Upper lobe of left lung (tissue), 6 donors: ENCODE measurements at regions not wholly inside any gene's neighbourhood (a gene's known extent, or its start where the extent isn't known, plus 50 kb on each side); places are given as distances from the start of the nearest gene placed in this dataset.
"Not testable (repeated sequence)": the region's sequence is repeated elsewhere in the genome, so short reads cannot be mapped to it uniquely, and the experiment has no call there.

Experiments used
- ATAC-seq, 2 donors: fragments of 200-7000 bp; cut with Tn5 transposase; one replicate each; pipeline ENCODE4 v1.9.1; 2022; ENCODE audit warnings: mild to moderate bottlenecking in 2 of 2, moderate library complexity in 2 of 2; ENCODE audit not compliant: low FRiP score in 2 of 2
- DNase-seq, 2 donors: peaks; one replicate each; pipeline ENCODE4 v3.0.0-alpha.2; 2019 to 2020
- H3K27ac ChIP-seq, 4 donors: fragments of 200-600 bp; sonication (generic); one replicate each; pipeline ENCODE4 v1.5.1; 2016 to 2019
- H3K27me3 ChIP-seq, 4 donors: fragments of 200-600 bp; sonication (generic); one replicate each; pipeline ENCODE4 v1.5.1; 2017 to 2019
- H3K36me3 ChIP-seq, 4 donors: fragments of 200-600 bp; sonication (generic); one replicate each; pipeline ENCODE4 v1.5.1; 2016 to 2019
- H3K4me1 ChIP-seq, 4 donors: fragments of 200-600 bp; sonication (generic); one replicate each; pipeline ENCODE4 v1.5.1; 2018 to 2019
- H3K4me3 ChIP-seq, 4 donors: fragments of 200-600 bp; sonication (generic); one replicate each; pipeline ENCODE4 v1.5.1; 2017 to 2019; ENCODE audit warnings: mild to moderate bottlenecking in 2 of 4, moderate library complexity in 1 of 4
- H3K9me3 ChIP-seq, 4 donors: fragments of 200-600 bp; sonication (generic); one replicate each; pipeline ENCODE4 v1.5.1; 2018 to 2019
- WGBS, 2 donors: methylation state at CpG; one replicate each; pipeline ENCODE4 v1.1.5; 2017 to 2018; 5-methylcytosine and 5-hydroxymethylcytosine counted together
- donor health status: DM: no; HTN: no; CAD: no; lungs with moderate emphysema.
- donor health status: DM: no; HTN: yes; CAD: no; lungs with severe emphysema.

DNA sequence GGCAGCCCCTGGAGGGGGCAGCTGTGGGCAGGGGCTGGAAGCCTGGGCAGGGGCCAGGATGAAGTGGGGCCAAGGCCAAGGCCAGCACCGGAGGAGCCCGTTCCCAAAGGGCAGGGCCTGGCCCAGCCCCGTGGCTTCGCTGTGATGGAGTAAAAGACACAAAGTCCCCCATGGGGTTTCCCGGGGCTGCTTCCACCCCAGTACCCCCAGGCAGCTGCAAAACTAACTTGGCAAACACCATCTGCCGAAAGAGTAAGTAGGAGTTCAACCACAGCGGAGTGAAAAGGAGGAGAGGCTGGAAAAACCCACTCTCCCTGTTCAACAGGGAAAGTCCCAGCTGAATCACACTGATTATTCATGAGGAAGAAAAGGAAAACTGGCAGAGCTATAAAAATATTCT lies 5444.5 kb upstream of the TPTE start:
- not testable (repeated sequence) for H3K9me3 ChIP-seq, H3K36me3 ChIP-seq, H3K27me3 ChIP-seq, H3K4me3 ChIP-seq, DNase-seq, H3K4me1 ChIP-seq, H3K27ac ChIP-seq, ATAC-seq
- no CpG with 5 or more reads among the region's 7 CpGs for WGBS, 2 donors

GRCh38 chr21:5079361-5079760 lies 5442.0 kb upstream of the TPTE start:
- not testable (repeated sequence) for DNase-seq, H3K27ac ChIP-seq, H3K36me3 ChIP-seq, H3K9me3 ChIP-seq, H3K27me3 ChIP-seq, H3K4me3 ChIP-seq, ATAC-seq, H3K4me1 ChIP-seq
- WGBS, 2 donors: no CpG with 5 or more reads among the region's 8 CpGs

DNA sequence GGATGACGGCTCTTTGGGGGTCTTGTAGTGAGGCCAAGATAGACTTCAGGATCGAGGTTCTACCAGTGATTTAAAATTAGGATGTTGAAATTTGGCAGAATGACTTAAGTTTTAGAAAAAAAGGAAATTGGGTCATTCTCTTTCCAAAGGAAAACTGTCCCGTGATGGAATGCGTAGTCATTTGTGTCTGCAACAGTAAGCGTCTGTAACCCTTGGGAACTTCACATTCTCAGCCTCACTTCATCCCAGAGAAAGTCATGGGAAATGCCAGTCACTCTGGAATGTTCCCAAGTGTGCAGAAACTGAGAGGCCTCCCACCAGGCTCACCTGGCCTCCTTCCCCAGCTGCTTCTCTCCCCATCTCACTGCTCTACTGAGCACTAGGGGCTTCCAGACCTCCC lies 5441.4 kb upstream of the TPTE start:
- peak in 1 of 2 donors; percentile 72 for ATAC-seq
- not testable (repeated sequence) for H3K36me3 ChIP-seq, H3K27ac ChIP-seq, H3K27me3 ChIP-seq, H3K9me3 ChIP-seq, DNase-seq, H3K4me1 ChIP-seq, H3K4me3 ChIP-seq
- no CpG with 5 or more reads among the region's 5 CpGs for WGBS, 2 donors

GRCh38 chr21:5084246-5084645 lies 5437.1 kb upstream of the TPTE start:
- ATAC-seq, H3K36me3 ChIP-seq, DNase-seq, H3K27me3 ChIP-seq, H3K27ac ChIP-seq, H3K4me3 ChIP-seq, H3K9me3 ChIP-seq, H3K4me1 ChIP-seq: not testable (repeated sequence)
- 77 to 96% methylated on average over 4 of the region's 8 CpGs for WGBS, 2 donors

DNA sequence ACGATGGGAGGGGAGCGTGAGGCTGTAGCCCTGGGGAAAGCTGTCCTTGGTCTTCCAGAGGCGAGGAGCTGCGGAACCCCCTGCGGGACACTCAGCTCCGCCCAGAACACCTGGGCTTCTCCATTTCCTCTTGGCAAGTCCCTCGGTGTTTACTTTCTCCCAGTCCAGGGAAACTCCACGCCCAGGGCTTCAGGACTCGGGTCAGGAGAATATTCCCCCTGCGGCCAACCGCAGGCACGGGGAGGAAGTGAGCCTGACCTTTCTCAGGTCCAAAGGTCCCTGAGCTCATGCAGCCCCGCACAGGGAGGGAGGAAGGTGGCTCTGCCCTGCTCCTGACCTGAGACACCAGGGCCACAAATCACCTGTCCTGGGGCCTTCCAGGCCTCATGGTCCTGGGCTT lies 5435.9 kb upstream of the TPTE start:
- H3K27ac ChIP-seq, H3K4me3 ChIP-seq, DNase-seq, H3K27me3 ChIP-seq, H3K36me3 ChIP-seq, ATAC-seq, H3K4me1 ChIP-seq, H3K9me3 ChIP-seq: not testable (repeated sequence)
- no CpG with 5 or more reads among the region's 13 CpGs for WGBS, 2 donors

DNA sequence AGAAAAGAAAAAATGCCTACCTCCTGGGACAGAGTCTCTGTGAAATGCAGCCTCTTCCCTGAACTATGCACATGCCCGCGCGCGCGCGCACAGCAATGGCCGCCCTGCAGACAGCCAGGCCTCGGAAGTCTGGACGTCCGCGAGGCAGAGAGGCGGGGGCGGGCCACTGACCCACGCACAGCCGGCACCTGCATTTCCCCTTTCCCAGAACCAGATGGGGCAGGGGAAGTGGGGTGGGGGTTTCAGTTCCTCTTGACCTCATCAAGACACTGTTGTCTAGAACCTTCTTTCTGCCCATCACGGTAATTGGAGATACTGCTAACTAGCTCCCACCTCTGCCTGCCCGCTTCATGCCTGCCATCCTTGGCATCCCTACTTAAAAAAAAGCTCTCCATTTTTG lies 5435.0 kb upstream of the TPTE start:
- H3K27ac ChIP-seq, H3K27me3 ChIP-seq, H3K4me3 ChIP-seq, H3K36me3 ChIP-seq, H3K9me3 ChIP-seq, H3K4me1 ChIP-seq: not testable (repeated sequence)
- ATAC-seq: peak; percentile 59 to 72
- DNase-seq: peak; percentile 39 to 91
- WGBS, 2 donors: no CpG with 5 or more reads among the region's 17 CpGs

DNA sequence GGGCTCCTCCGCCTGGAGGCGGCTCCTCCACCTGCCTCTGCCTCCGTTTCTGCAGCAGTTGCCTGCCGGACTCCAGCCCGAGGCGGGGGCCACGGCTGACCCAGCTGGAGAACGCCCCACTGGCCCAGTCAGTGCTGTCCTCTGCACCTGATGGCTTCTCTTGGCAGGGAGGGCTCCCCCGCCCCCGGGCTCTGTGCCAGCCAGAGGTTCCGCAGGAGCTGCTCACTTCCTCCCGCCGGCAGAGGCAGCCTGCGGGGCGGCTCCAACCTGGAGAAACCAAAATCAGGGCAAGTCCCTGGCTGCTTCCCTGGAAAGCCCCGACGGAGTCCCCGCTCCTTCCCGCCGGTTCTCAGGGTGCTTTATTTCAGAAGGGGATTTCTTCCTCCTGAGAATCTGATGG lies 5432.6 kb upstream of the TPTE start:
- H3K4me3 ChIP-seq, DNase-seq, H3K27ac ChIP-seq, H3K36me3 ChIP-seq, H3K9me3 ChIP-seq, H3K27me3 ChIP-seq, H3K4me1 ChIP-seq: not testable (repeated sequence)
- no CpG with 5 or more reads among the region's 20 CpGs for WGBS, 2 donors
- peak; percentile 57 to 65 for ATAC-seq

DNA sequence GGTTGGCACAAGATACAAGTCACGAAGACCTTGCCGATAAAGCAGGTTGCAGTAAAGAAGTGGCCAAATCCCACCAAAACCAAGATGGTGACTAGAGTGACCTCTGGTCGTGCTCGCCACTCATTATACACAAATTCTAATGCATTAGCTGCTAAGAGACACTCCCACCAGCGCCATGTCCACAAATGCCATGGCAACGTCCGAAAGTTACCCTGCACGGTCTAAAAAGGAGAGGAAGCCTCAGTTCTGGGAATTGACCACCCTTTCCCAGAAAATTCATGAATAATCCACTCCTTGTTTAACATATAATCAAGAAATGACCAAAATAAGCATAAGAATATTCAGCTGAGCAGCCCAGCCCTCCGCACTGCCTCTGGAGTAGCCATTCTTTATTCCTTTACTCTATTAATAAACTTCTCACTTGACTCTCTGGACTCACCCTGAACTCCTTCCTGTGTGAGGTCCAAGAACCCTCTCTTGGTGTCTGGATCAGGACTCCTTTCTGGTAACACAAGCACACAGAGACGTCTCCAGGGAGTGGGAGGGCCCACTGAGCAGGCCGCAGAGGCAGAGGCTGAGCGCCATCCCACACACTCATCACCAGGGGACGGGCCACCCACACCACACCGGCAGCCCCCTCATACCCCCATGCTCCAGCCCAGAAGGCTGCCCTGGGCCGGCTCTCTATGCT lies 5431.8 kb upstream of the TPTE start:
- H3K27ac ChIP-seq: not testable (repeated sequence)
- ATAC-seq: peak in 1 of 2 donors; percentile 67

DNA sequence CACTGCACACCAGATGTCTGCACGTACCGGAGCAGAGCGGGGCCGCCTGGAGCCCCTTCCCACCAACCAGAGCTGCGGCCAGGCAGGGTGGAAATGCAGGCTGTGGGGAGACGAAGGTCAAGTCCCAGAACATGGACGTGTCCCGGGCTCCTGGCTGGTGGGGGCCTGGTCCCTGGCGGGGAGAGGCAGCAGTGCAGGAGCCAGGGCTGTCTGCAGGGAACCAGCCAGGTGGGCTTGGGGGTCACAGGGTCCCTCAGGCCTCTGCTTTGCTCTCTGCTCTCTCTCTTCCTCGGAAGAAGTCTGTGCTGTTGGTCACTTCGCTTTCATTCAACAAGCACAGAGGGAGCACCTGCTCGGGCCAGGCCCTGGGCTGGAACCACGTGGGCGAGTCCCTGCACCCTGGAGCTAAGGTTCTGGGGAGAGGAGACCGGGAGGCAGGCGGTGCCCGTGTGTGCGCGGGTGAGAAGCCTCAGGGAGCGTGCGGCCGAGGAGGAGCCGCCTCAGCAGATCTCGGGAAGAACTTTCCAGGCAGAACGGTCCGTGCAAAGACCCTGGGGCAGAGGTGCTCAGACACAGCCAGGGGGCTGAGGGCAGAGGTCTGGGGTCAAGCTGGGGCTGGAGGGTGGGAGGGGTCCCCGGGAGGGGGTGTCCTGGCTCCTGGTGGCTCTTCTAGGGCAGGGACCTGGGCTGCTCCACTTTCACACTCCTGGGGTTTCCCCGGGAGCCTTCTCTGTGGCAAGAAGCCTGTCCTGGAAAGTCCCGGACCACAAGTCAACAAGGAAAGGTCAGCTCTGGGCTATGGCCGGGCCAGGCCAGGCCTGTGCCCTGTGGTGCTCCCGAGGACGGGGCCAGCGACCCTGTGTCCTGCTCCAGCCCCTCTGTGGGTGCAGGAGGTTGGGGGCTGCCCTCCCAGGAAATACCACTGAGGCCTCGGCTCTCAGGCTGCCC lies 5431.0 kb upstream of the TPTE start:
- not testable (repeated sequence) for H3K9me3 ChIP-seq, H3K27me3 ChIP-seq, H3K36me3 ChIP-seq, H3K27ac ChIP-seq, H3K4me1 ChIP-seq, H3K4me3 ChIP-seq
- DNase-seq: peak in 1 of 2 donors; percentile 71
- ATAC-seq: peak in 1 of 2 donors; percentile 49
- WGBS, 2 donors: 91 to 93% methylated on average over 12 of the region's 34 CpGs

More for the DNA sequence above, 5431.8 kb upstream of the TPTE start:
- not testable (repeated sequence) for H3K9me3 ChIP-seq, H3K36me3 ChIP-seq, H3K4me1 ChIP-seq, H3K27me3 ChIP-seq, H3K4me3 ChIP-seq
- DNase-seq: peak in 1 of 2 donors; percentile 16
- no CpG with 5 or more reads among the region's 15 CpGs for WGBS, 2 donors

- not testable (repeated sequence) for H3K4me1 ChIP-seq, H3K27ac ChIP-seq, H3K36me3 ChIP-seq, H3K9me3 ChIP-seq, ATAC-seq, H3K4me3 ChIP-seq, DNase-seq, H3K27me3 ChIP-seq
- WGBS, 2 donors: no CpG with 5 or more reads among the region's 11 CpGs
These were observed 5430.1 kb upstream of the TPTE start for GRCh38 chr21:5091274-5091673.

- H3K4me1 ChIP-seq, H3K9me3 ChIP-seq, H3K36me3 ChIP-seq, H3K27me3 ChIP-seq, H3K27ac ChIP-seq, DNase-seq, H3K4me3 ChIP-seq: not testable (repeated sequence)
- ATAC-seq: peak in 1 of 2 donors; percentile 55
- WGBS, 2 donors: no CpG with 5 or more reads among the region's 15 CpGs
These were observed 5425.8 kb upstream of the TPTE start for GRCh38 chr21:5095628-5096027.

DNA sequence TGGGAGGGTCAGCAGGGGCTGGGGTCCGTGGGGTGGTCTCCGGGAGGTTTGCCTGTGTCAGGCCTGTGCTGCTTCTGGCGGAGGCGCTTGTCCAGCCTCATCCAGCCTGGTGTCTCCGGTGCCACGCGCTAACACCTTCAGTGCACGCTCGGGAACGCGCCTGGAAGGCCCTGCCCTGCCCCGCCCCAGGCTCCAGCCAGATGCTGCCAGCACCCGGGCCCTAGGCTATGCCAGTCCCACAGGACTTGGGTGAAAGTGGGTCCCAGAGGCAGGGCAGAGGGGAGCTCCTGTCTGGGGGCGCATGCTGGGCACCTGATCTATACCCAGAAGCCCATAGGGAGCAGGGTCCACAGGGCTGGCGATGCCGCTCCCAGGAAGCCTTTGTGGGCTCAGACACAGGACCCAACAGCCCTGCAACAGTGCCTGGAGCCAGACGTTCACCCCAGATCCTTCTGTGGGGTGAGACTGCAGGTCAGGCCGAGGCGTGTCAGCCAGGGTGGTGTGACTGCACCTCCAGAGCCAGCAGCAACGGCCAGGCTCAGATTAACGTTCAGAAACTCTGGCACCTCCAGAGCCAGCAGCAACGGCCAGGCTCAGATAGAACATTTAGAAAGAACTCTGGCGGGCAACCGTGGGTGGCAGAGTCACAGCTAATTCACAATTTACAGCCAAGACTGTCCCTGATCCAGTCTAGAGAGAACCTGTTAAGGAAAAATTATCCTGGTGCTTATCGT lies 5423.2 kb upstream of the TPTE start:
- not testable (repeated sequence) for H3K4me1 ChIP-seq, H3K4me3 ChIP-seq, H3K36me3 ChIP-seq, H3K9me3 ChIP-seq, H3K27ac ChIP-seq, H3K27me3 ChIP-seq, ATAC-seq
- peak in 1 of 2 donors; percentile 34 for DNase-seq
- WGBS, 2 donors: 100% methylated on average over 2 of the region's 25 CpGs; no CpG with 5 or more reads in 1 of the 2 donors
